ENCODE measurements at regions not wholly inside any gene's neighbourhood (a gene's known extent, or its start where the extent isn't known, plus 50 kb on each side); places are given as distances from the start of the nearest gene placed in this dataset.

DNA sequence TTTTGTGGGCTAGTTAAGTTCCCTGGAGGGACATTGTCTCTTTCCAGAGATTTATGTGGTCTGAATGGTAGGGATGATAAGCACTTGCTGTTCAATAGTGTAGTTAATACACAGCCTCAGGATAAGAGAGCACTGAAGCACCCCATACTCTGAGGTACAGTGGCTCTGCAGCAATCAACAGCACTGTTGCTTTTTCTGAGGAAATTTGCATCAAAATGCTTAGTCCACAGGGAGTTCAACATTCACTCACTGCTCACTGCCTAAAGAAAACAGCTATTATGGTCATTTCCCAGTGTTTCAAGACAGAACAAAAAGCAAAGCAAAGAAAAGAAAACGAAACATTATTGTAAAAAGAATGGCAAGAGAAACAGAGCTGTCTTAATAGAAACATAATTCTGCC, 441.9 kb downstream of the PLOD2 start:
- TF ChIP-seq, protein P1, sequence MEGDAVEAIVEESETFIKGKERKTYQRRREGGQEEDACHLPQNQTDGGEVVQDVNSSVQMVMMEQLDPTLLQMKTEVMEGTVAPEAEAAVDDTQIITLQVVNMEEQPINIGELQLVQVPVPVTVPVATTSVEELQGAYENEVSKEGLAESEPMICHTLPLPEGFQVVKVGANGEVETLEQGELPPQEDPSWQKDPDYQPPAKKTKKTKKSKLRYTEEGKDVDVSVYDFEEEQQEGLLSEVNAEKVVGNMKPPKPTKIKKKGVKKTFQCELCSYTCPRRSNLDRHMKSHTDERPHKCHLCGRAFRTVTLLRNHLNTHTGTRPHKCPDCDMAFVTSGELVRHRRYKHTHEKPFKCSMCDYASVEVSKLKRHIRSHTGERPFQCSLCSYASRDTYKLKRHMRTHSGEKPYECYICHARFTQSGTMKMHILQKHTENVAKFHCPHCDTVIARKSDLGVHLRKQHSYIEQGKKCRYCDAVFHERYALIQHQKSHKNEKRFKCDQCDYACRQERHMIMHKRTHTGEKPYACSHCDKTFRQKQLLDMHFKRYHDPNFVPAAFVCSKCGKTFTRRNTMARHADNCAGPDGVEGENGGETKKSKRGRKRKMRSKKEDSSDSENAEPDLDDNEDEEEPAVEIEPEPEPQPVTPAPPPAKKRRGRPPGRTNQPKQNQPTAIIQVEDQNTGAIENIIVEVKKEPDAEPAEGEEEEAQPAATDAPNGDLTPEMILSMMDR (IDR thresholded peaks at IDR 0.05) = no peak
- TF ChIP-seq ZFX (IDR thresholded peaks at IDR 0.05; ENCODE audit: borderline replicate concordance) = no peak

Data from 22Rv1 (cell line).